ENCODE measurements at regions not wholly inside any gene's neighbourhood (a gene's known extent, or its start where the extent isn't known, plus 50 kb on each side); places are given as distances from the start of the nearest gene placed in this dataset.

DNA sequence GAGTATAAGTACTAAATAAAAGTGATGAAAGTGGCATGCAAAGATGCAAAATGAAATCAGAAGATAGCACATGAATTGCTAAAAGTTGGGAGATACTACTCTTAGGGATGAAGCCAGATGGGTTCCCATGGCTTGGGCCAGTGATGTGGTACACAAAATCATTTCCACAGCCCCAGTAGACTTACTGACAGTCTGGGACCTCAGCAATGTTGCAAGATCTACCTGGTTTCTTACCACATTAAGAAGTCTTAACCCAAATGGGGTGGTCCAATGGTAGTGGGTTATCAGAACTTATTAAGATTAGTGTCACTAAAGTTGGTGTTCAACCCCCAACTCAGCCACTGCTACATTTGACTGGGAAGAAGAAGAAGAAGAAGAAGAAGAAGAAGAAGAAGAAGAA is 227.7 kb upstream of the IRF2BP2 start:
- Histone ChIP-seq H3K27me3 (no peaks in the 10 kb centered on the region), H3K27ac (no peak overlapping the region), H3K4me3 (no peak overlapping the region), H3K36me3 (no peaks in the 10 kb centered on the region), H3K9me3 (no peaks in the 10 kb centered on the region), H3K4me1 (peaks cover 0 to 19% (median 4%) of the 10 kb centered on the region in 4 donors)
- in situ Hi-C loops (cut with MboI; ENCODE audit: low pct_ligation_motif_present in 1 of 4, low pct_unique_long_range_greater_than_20kb in 1 of 4, low sequenced_read_pairs in 3 of 4): loop anchor here in 3 of 4 donors (25.0 kb wide), 2 partner anchors 100 to 225 kb away; partner anchors contain the start of gene IRF2BP2 (in 1 of the 3)
- intact Hi-C loops (cut with DNase I; ENCODE audit: low total_unique reads): no loop called here
- DNase-seq: no peak
- TF ChIP-seq, protein P1, sequence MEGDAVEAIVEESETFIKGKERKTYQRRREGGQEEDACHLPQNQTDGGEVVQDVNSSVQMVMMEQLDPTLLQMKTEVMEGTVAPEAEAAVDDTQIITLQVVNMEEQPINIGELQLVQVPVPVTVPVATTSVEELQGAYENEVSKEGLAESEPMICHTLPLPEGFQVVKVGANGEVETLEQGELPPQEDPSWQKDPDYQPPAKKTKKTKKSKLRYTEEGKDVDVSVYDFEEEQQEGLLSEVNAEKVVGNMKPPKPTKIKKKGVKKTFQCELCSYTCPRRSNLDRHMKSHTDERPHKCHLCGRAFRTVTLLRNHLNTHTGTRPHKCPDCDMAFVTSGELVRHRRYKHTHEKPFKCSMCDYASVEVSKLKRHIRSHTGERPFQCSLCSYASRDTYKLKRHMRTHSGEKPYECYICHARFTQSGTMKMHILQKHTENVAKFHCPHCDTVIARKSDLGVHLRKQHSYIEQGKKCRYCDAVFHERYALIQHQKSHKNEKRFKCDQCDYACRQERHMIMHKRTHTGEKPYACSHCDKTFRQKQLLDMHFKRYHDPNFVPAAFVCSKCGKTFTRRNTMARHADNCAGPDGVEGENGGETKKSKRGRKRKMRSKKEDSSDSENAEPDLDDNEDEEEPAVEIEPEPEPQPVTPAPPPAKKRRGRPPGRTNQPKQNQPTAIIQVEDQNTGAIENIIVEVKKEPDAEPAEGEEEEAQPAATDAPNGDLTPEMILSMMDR (IDR thresholded peaks at IDR 0.05): no peak
- no peak for TF ChIP-seq POLR2A (IDR thresholded peaks at IDR 0.05)
- no peak for TF ChIP-seq POLR2AphosphoS5 (IDR thresholded peaks at IDR 0.05)
- no peak for TF ChIP-seq EP300 (IDR thresholded peaks at IDR 0.05; ENCODE audit: low read depth)

DNA sequence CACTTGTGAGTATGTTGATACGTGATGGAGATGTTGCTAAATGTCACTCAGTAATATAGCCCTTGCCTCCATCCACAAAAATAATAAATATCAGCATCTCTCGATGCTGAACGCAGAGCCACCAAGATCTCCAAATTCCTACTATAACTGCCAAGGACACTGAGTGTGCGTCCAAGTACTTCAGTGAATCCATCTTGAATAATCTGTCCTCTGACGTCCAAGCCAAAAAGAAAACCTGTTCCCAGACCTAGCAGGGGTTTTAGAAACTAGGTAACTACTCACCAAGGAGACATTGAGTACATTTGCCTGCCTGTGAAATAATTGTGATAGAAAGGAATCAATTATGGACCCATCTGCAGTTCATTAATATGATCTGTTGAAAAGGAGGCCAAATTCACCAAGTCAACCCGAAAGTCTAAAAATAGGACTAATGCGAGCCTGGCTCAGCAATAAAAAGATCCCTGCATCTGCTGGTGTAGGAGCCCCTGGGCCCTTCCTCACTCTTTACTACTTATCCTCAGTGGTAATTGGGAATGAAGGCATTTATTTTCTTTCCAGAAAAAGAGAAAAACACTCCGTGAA is 226.9 kb upstream of the IRF2BP2 start:
- no peaks in the 10 kb centered on the region for H3K36me3 ChIP-seq
- no peak overlapping the region for H3K4me3 ChIP-seq
- no peak for DNase-seq
- H3K27ac ChIP-seq: no peak overlapping the region
- no peaks in the 10 kb centered on the region for H3K27me3 ChIP-seq
- intact Hi-C loops (cut with DNase I; ENCODE audit: low total_unique reads) (no loop called here), in situ Hi-C loops (cut with MboI; ENCODE audit: low pct_ligation_motif_present in 1 of 4, low pct_unique_long_range_greater_than_20kb in 1 of 4, low sequenced_read_pairs in 3 of 4) (loop anchor here in 3 of 4 donors (25.0 kb wide), 2 partner anchors 100 to 225 kb away; partner anchors contain the start of gene IRF2BP2 (in 1 of the 3))
- H3K9me3 ChIP-seq: no peaks in the 10 kb centered on the region
- TF ChIP-seq POLR2A (IDR thresholded peaks at IDR 0.05): no peak
- TF ChIP-seq POLR2AphosphoS5 (IDR thresholded peaks at IDR 0.05): no peak
- TF ChIP-seq EP300 (IDR thresholded peaks at IDR 0.05; ENCODE audit: low read depth): no peak
- TF ChIP-seq, protein P1 (IDR thresholded peaks at IDR 0.05): no peak
- peaks cover 0 to 11% (median 4%) of the 10 kb centered on the region in 4 donors for H3K4me1 ChIP-seq
- WGBS, 2 donors (ENCODE audit: low coverage in 1 of 2): 88 to 90% methylated on average over 8 of the region's 8 CpGs

DNA sequence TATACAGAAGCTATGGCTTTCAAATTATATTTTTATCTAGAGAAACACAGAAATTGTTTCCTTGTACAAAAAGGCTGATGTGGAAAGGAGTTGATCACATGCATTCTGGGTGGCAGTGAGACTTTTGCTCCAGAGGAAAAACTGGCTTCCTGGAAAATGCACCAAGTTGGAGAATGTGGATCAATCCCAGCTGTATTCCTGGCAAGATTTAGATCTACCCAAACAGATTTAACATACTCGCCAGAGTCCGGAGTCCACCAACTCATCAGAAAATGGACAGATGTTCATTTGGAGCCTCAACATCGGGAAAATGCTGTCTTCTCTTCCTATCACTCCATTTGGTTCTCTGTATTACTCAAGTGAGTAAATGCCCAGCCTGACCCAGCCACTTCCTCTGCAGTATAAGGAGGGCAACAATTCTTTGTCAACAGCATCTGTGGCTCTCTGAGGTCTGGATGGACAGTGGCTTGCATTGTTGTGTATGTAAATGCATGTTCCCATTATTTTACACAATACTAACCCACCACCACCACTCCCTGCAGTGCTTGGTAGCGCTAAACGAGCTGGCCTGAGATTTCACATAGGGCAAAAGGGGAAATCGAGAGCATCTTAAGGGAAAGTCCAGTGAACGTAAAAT is 226.2 kb upstream of the IRF2BP2 start:
- TF ChIP-seq POLR2A (IDR thresholded peaks at IDR 0.05) (no peak), POLR2AphosphoS5 (IDR thresholded peaks at IDR 0.05) (no peak), EP300 (IDR thresholded peaks at IDR 0.05; ENCODE audit: low read depth) (no peak)
- TF ChIP-seq, protein P1 (IDR thresholded peaks at IDR 0.05): no peak
- in situ Hi-C loops (cut with MboI; ENCODE audit: low pct_ligation_motif_present in 1 of 4, low pct_unique_long_range_greater_than_20kb in 1 of 4, low sequenced_read_pairs in 3 of 4) (loop anchor here in 3 of 4 donors (25.0 kb wide), 2 partner anchors 99 to 224 kb away; partner anchors contain the start of gene IRF2BP2 (in 1 of the 3)), intact Hi-C loops (cut with DNase I; ENCODE audit: low total_unique reads) (no loop called here)
- no peak for DNase-seq
- Histone ChIP-seq H3K9me3 (no peaks in the 10 kb centered on the region), H3K4me3 (no peak overlapping the region), H3K4me1 (peaks cover 0 to 11% (median 4%) of the 10 kb centered on the region in 4 donors), H3K27ac (no peak overlapping the region), H3K36me3 (no peaks in the 10 kb centered on the region), H3K27me3 (no peaks in the 10 kb centered on the region)
- WGBS, 2 donors (ENCODE audit: low coverage in 1 of 2): 77 to 93% methylated on average over 3 to 7 of the region's 7 CpGs

DNA sequence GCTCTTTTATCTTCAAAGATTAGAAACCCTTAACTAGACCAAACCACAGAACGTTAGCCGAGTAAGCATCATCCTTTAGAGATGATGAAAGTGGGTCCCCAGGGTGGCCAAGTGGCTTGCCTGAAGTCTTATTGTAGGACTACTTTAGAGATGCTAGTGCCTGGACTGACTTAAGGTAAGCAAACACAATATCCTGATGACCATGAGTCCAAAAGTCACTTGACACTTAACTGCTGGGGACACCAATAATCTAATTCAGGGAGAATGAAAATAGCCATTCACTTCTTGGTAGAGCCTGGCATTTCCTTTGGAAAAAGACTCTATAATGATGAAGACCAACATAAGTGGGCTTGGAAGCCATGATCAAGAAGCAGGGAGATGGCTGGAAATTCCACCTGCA is 225.3 kb upstream of the IRF2BP2 start:
- Histone ChIP-seq H3K27ac (no peak overlapping the region), H3K36me3 (no peaks in the 10 kb centered on the region), H3K27me3 (no peaks in the 10 kb centered on the region), H3K4me1 (peaks cover 0 to 11% (median 4%) of the 10 kb centered on the region in 4 donors), H3K9me3 (no peaks in the 10 kb centered on the region), H3K4me3 (no peak overlapping the region)
- no peak for DNase-seq
- intact Hi-C loops (cut with DNase I; ENCODE audit: low total_unique reads): no loop called here
- WGBS, 2 donors (ENCODE audit: low coverage in 1 of 2): 39 to 42% methylated on average over 2 of the region's 2 CpGs
- in situ Hi-C loops (cut with MboI; ENCODE audit: low pct_ligation_motif_present in 1 of 4, low pct_unique_long_range_greater_than_20kb in 1 of 4, low sequenced_read_pairs in 3 of 4): loop anchor here in 3 of 4 donors (25.0 kb wide), 2 partner anchors 98 to 223 kb away; partner anchors contain the start of gene IRF2BP2 (in 1 of the 3)
- TF ChIP-seq POLR2A (IDR thresholded peaks at IDR 0.05) (no peak), EP300 (IDR thresholded peaks at IDR 0.05; ENCODE audit: low read depth) (no peak), POLR2AphosphoS5 (IDR thresholded peaks at IDR 0.05) (no peak)
- TF ChIP-seq, protein P1 (IDR thresholded peaks at IDR 0.05): no peak

Measured in transverse colon (tissue), 4 donors.